ENCODE measurements at regions not wholly inside any gene's neighbourhood (a gene's known extent, or its start where the extent isn't known, plus 50 kb on each side); places are given as distances from the start of the nearest gene placed in this dataset.
"Not testable (repeated sequence)": the region's sequence is repeated elsewhere in the genome, so short reads cannot be mapped to it uniquely, and the experiment has no call there.

DNA sequence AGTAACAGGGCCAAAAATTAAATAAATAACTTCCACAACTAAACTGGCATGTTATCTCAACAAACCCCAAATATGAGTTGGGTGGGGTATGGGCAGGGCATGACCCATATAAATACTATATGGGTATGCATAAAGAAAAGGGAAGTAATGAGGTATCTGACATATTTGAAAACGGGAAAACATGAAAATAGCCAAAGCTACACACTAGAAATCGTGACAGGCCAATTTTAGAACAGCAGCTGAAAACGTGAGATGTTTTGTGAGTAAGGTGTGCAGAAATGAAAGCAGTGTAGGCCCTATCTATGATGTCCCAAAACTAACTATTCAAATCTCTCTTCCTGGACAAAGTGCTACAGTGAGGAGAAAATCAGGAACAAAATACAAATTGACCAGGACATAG lies 537.9 kb upstream of the NR5A2 start:
- no peak for DNase-seq

DNA sequence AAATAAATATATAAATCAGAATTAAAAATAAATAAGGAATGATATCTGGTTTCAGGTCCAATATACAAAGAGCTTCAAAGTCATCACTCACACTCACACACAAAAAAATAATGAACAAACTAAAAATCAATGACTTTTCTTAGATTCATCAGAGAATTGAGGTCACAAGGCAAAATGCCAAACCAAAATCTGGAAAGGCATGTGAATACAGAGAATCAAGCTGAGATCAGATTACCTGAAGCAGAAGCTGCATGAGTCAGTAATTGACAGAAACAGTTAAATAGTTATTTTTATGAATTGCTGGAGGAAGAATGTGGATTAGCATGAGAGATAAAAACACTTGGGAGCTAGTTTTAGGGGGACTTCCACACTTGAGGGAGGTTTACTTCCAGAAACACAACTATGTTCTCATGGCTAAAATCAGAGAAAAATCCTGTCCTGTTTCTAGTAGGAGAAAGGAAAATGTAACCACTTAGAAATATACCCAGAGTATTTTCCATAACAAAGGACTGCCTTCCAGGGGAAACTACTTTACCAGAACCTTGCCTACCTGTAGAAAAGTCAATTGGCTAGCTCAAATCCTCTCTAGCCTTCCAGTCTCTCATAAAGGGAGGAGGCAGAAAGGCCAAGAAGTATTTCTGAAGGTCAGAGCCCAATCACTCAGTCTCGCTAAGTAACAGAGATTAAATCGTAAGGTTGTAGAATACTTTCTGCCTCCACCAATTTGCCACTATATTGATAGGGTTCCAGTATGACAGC lies 536.6 kb upstream of the NR5A2 start:
- DNase-seq, result no peak

DNA sequence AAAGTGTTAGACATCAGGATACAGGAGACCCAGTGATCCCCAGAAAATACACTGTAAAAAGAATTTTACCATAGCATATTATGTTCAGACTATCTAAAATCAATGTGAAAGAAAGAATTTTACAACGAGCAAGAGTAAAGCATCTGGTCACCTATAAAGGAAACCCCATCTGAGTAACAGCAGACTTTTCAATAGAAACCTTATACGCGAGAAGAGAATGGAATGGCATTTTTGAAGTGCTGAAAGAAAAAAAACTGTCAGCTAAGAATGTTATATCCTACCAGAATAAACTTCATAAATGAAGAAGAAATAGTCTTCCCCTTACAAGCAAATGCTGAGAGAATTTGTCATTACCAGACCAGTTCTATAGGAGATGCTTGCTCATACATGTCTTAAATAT lies 532.1 kb upstream of the NR5A2 start:
- DNase-seq, result no peak

DNA sequence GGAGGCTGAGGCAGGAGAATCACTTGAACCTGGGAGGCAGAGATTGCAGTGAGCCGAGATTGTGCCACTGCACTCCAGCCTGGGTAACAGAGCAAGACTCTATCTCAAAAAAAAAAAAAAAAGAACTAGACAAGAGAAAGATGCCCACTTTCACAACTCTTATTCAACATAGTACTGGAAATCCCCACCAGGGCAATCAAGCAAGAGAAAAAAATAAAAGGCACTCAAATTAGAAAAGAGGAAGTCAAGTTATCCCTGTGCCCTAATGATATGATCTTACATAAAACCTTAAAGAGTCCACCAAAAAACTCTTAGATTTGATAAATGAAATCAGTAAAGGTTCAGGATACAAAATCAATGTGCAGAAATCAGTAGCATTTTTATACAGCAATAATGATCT lies 528.7 kb upstream of the NR5A2 start:
- not testable (repeated sequence) for DNase-seq

DNA sequence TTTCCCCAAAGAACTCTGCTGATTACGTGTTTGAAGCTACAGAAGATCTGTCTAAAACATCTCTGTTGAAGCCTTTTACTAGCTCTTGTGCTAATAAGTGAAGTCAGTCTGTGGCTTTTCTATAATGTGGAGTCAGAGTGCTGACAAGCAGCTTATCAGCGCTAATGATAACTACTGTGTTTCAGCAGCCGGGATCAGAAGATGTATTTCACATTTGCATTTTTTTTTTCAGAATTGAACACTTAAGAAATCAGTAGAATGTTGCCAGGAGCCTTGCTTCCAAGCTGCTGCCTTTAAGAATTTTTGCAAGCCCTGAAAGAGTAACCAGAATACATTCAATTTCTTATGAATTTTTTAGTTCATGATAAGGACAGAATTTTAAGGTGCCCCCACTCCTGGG lies 519.4 kb upstream of the NR5A2 start:
- no peak for DNase-seq

DNA sequence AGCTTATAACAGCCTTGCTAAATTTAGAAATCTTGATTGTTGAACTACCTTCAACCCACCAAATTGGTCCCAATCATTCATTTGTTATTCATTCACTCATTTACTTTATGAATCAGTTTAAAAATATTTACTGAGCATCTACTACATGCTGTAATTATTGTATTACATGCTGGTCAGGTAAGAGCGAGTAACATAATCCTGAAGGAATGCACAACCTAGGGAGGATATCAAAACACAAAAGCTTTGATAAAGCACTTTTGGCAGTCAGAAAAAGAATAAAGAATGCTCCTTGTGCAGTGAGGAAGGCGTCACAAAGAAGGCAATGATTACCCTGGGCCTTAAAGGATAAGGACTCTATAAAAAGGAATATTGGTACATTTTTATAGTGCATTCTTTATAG lies 518.9 kb upstream of the NR5A2 start:
- no peak for DNase-seq

DNA sequence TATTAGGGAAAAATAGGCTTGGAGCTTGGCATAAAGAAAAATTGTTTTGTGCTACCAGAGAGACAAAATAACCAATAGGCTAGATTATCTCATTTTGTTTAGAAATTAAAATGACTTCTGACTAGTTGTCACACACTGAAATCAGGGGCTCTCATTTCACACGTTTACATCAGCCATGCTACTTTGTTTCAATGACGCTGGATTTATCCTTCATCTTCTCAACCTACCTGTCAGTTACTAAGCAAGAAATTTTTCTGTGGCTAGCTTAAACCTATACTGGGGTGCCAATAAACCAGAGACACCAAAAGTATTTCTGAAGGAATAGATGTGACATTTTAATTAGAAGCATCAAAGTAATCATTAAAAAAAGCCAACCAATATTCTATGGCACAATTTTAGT lies 518.1 kb upstream of the NR5A2 start:
- DNase-seq, result no peak

DNA sequence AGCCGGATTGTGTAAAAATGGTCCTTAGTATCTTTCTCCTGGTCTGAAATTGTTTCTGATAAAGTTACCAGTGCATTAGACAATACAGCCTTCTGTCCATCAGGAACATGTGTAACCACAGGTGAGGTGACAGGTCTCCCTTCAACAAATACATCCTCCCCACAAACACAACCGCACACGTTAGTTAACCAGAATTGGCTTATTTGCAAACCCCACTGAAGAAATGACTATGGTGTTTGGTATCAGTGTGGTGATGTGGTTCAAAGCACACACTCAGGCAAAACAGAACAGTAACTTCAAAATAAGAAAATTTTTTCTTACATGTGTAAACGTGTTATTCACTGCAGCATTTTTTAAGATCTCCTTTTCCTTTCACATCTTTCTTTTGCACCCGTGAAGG lies 517.2 kb upstream of the NR5A2 start:
- DNase-seq, result no peak

DNA sequence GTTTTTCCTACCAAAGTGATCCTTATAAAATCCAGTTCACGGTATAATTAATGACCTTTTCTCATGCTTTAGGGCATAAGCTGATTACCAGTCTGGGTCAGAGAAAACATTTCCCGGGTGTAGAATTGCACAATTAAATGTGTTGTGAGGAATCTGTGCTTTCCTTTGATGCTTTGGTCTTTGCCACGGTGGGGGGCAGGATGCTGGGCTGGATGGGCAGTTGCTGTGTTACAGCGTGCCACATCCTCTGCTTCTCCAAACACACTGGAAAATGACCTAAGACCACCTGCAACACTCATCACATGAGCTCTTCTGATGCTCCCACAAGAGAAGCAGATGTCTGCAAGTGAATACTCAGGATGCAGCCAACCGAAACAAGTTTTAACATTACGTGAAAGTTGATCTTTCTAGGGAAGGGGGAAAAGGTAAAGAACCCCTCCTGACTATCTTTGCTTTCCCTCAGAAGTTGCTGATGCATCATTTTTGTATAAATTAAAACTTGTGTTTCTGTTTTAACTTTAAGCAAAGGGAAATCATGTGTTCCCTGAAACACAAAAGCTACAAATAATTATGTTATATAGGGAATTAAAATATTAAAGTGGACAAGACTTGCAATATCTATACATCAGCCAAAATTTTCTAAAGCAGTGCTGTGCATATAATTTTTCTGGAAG lies 515.3 kb upstream of the NR5A2 start:
- no peak for DNase-seq

DNA sequence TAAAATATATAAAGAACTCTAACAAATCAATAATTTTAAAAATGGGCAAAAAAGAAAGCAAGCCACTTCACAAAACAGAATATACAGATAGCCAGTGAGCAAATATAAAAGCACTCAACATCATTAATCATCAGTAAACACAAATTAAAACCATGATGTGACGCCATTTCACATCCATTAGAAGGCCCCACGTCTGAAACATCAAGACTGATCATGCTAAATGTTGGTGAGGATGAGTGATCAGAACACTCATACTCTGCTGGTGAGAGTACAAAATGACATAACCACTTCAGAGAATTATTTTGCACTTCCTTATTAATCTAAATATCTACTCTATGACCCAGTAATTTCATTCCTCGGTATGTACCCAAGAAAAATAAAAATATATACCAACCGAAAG lies 512.2 kb upstream of the NR5A2 start:
- DNase-seq, result no peak

DNA sequence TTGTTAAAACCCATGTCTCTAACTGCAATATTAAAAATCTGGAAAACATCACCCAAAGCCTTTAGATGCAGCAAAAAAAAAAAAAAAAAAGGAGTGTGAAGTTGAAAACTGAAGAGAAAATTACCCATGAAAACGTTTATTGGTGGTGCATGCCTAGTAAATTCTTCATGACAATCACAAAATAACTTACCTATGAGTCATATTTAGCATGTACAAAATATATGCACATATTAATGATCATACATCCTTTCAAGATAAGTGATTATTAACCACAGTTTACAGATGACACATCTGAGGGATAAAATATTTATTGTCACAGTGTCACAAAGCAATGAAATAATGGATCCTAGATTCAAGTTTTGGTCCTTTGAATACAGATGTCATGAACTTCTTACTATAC lies 505.2 kb upstream of the NR5A2 start:
- DNase-seq, result no peak

DNA sequence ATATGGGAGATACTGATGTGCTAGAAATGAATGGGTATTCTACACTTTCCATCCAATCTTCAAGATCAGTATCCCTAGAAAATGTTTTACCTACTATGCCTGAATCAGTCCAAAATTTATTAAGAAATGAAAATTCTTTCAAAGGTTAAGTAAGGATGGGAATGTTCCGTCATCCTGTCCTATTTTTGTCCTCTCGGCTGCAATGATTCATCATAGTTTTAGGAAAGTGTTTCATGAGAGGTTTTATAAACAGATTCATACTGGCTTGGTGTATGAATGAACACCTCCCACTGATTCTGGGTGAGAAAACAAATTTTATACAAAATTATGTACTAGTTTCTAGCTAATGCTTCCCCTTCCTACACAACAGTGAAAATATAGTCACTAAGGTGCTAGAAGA lies 504.6 kb upstream of the NR5A2 start:
- DNase-seq, result no peak

DNA sequence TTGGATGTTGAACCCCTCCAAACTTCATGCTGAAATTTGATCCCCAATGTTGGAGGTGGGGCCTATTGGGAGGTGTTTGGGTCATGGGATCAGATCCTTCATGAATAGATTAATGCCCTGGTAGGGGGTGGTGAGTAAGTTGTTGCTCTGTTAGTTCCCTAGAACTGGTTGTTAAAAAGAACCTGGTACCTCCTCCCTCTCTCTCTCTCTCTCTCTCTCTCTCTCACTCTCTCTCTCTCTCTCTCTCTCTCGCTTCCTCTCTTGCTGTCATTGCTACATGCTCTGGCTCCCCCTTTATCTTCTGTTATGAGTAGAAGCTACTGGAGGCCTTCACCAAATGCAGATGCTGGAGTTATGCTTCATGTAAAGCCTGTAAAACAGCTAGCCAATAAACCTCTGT lies 498.2 kb upstream of the NR5A2 start:
- no peak for DNase-seq

DNA sequence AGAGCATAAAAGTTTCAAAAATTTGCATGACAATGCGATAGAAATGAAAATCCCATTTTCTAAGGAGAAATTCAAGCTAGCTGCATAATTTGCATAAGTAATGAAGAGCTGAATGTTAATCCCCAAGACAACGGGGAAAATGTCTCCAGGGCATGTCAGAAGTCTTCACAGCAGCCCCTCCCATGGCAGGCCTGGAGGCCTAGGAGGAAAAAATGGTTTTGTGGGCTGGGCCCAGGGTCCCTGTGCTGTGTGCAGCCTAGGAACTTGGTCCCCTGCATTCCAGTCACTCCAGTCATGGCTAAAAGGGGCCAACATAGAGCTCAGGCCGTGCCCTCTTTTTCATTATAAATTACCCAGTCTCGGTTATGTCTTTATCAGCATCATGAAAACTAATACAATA lies 494.1 kb upstream of the NR5A2 start:
- not testable (repeated sequence) for DNase-seq

DNA sequence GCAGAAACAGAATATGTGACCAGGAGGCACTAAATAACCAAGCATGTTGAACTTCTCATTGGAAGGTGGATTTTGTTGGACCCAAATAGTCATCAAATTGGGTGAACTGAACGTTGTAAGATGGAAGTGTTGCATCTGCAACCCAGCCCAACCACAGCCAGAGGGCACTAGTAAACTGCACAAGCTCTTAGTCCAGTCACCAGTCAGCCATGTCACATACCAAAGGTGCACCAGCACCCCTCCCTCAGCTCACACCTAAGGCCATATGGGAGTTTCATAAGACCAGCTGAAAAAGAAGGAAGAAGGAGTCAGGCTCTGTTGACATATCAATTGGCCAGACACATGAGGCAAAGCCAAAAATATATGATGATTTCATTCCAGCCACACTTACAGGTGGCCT lies 481.7 kb upstream of the NR5A2 start:
- no peak for DNase-seq

DNA sequence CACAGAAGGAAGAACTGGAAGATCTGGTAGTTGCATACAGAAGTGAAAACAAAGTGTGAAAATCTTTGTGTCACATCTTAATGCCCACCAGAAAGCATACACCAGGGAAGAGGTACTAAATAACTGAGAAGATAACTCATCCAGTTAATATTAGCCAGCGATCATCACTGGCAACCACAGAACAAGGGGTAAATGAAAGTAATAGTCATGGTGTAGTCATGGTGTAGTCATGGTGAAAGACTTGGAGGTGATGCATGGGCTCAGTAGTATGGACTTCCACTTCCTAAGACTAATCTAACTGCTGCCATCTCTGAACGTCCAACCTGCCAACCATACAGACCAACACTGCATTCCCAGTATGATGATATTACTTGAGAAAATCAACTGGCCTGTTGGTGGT lies 481.2 kb upstream of the NR5A2 start:
- no peak for DNase-seq

DNA sequence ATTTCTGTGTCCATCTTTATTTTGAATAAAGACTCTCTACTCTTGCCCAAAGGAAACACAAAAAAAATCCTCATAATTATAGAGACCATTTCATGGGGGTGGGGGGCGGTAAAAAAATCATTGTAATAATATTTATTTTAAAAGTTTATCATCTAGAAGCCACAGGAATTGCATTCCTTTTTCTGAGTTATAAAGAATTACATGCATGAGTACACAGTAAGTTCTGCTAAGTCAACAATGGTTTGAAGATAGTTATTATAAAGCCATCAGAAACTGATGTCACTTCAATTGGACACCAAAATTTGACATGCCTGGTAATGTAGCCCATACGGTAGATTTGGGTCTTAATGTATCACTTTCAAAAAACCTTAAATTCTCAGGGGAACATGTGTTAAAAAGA lies 478.1 kb upstream of the NR5A2 start:
- no peak for DNase-seq

DNA sequence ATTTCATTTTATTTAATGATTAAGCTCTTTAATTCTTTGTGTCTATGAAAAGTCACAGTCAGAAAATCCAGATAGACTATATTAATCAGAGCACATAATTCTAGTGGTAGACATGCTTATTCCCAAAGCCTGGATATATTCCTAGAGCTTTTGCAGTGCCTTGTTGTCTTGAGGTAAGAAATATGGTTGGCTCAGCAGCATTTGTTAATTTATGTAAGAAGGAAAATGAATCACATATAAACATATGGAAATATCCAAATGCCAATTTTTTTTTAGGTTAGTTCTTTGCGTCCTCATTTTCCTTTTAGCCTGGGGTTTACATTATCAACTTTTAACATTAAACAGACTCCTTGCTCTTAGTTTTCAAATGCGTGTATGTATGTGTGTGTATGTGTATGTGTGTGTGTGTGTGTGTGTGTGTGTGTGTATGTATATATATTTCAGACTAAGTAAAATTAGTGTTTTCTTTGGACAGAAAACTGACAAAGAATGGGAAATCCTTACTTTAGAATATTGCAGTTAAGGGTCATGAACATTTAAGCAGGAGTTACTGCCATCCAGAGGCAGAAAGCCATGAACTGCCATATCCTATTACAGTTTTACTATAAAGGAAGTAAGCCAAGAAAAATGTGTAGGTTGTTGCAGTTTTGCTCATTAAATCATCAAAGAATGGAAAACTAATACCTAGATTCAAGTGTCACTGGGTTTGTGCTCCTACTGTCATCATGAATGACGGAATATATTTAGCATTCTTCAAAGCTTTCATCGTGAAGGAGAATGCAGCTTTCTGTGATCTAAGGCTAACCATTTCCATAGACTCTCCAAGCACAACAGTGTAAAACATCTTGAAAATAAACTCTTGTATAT lies 477.1 kb upstream of the NR5A2 start:
- no peak for DNase-seq

DNA sequence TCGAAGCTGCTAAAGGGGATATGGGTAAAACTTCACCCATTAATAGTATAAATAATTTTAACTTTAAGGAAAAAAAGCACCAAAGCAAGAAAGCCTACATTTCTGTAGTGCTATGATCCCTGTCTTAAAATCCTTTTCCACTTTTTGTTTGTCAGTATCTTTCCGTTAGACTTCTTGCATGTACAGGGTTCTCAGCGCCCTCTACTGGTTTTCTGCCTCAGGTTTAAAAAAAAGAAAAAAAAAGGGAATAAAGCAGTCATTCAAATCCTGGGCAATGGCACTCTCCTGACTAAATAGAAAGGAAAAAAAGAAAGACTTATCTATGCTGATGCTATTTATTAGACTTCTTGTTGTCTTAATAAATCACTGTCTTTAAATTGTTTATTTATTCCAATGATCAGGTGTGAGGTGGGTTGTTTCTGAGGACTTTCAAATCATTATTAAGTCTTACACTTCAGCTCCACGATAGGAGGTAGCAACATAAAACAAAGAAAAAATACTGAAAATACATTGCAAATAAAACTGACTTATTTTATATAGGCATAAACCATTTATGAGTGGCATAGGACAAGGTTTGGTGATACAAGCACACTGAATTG lies 475.4 kb upstream of the NR5A2 start:
- peak; percentile 14 for DNase-seq

DNA sequence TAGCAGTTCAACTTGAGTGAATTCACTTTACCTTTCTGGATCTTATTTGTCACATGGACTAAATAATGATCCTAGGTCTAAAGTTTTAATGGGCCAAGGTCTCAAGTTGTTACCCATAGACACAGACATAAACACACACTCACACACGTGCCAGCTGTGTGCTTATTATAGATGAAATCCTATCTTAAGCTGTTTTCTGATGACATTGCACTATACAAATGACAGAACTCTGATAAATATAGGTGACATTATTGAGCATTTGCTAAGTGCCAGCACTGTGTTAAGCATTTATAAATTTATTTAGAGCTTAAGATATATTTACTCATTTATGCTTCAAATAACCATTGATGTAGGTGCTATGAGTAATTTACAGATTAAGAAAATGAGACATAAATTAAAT lies 474.4 kb upstream of the NR5A2 start:
- DNase-seq, result no peak

DNA sequence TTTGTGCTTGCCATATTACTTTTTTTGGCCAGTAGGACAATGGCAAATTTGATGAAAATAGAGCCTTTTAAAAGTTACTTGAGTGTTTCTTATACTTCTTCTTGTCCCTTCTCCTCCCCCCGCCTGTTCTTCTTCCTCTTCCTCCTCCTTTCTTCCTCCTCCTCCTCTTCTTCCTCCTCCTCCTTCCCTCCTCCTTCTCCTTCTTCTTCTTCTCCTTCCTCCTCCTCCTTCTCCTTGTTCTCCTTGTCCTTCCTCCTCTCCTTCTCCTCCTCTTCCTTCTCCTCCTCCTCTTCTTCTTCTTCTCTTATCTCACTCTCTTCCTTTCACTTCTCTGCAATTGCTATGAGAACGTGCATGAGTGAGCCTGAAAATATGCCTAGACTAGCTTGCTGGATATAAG lies 466.2 kb upstream of the NR5A2 start:
- DNase-seq, result no peak

DNA sequence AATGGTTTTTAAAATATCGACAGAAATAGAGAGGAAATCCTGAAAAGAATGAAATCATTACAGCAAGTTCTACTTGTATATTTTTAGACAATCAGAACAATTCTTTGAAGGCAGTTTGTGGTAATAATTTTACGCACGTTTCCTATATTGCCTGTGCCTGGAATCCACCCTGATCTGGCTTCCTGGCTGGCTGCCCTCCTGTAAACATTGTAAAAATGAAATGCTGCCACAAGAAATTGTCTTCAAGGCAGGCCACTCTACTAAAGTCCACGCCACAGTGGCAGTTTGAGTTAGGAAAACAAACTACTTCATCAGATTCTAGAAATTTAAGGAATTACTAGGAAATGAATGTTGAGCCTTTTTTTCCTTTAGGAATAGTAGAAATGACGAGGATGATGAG lies 454.5 kb upstream of the NR5A2 start:
- DNase-seq, result no peak

DNA sequence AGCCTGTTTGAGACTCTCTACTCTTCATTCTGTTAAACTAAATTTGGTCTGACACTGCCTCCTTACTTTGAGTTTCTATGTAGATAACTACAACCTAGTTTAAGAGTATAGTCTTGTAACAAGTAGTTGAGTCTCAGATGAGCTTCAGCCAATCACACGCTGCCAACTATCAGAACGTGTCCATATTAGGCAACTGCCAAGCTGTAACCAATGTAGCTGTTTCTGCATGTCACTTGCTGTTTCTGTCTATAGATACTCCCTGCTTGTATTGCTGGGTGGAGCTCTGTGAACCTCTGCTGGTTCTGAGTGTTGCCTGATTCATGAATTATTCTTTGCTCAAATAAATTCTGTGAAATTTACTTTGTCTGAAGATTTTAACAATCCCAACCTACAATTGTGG lies 452.6 kb upstream of the NR5A2 start:
- DNase-seq, result no peak

DNA sequence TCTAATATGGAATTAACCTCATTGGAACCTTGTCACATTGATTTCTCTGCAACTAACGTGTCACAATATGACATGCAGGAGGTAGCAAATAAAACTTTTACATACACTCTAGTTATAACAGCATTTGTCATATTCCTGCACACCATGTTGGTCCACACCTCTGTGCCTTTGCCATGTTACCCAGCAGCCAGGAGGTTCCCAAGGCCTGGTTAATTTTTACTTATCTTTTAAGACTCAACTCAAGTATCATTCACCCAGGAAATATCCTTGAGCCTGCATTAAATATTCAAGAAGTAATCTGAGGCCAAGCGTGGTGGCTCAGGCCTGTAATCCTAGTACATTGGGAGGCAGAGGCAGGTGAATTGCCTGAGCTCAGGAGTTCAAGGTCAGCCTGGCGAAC lies 447.2 kb upstream of the NR5A2 start:
- DNase-seq, result no peak

All from activated naive CD4-positive, alpha-beta T cell treated with anti-CD3 and anti-CD28 coated beads, Interleukin-2, amount 50 U/mL, for 16 hours (primary cell).